GM21367 (cell line): ENCODE measurements at regions not wholly inside any gene's neighbourhood (a gene's known extent, or its start where the extent isn't known, plus 50 kb on each side); places are given as distances from the start of the nearest gene placed in this dataset.
"Not testable (repeated sequence)": the region's sequence is repeated elsewhere in the genome, so short reads cannot be mapped to it uniquely, and the experiment has no call there.

ENCODE experiments used
- ATAC-seq: cut with Tn5 transposase; IDR thresholded peaks from one replicate; pipeline ENCODE4 v1.9.1; 2021; ENCODE audit not compliant: unreplicated experiment

GRCh38 chrY:18078452-18078851 is 52.9 kb downstream of the CDY2A start:
- not testable (repeated sequence) for ATAC-seq

- ATAC-seq, result not testable (repeated sequence)
These were observed 60.3 kb downstream of the CDY2A start for GRCh38 chrY:18085910-18086309.

DNA sequence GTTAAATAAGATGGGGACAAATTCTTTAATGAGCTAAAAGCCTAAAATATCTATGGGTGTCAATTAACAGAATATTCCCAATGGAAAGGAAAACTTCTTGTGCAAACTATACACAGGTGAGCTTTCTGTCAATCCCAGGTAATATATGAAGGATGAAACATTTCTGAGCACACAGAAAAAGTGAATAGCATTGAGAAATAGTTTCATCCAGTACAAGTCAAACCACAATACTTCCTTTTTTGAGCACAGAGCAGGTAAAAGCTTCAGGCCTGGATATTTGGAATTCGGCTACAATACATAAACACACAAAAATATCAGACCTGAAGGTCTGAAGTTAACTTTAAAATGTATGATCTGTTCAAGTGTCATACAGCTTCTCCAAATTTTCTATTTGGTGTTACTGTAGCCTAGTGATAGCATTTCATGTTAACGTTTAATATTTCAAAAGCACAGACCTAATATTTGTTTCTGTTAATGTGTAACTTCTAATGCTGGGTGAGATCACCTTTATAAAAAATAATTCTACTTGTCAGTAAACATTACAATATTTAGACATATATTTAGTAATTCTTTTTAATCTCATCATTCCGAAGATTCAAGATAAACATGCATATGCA is 60.9 kb downstream of the CDY2A start:
- not testable (repeated sequence) for ATAC-seq

GRCh38 chrY:18087943-18088655 is 62.5 kb downstream of the CDY2A start:
- not testable (repeated sequence) for ATAC-seq

GRCh38 chrY:18092952-18093351 is 67.4 kb downstream of the CDY2A start:
- ATAC-seq, result not testable (repeated sequence)

DNA sequence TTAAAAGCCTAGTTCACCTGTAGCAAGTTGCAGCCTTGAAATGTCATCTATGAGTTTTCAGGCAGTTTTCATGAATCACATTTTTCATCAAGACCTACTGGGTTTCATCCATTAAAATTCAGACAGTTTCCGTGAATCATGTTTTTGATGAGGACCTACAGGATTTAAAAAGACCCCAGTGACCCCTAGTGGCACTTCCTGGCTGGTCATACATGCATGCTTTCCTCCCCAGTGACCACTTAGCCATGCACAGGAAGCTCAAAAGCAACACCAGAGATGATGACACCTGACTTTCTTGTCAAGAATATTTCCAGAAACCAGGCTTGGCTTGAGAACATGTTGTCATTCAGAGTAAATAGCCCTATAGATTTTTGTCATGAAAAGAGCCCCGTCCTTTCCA is 80.1 kb downstream of the CDY2A start:
- ATAC-seq, result not testable (repeated sequence)

DNA sequence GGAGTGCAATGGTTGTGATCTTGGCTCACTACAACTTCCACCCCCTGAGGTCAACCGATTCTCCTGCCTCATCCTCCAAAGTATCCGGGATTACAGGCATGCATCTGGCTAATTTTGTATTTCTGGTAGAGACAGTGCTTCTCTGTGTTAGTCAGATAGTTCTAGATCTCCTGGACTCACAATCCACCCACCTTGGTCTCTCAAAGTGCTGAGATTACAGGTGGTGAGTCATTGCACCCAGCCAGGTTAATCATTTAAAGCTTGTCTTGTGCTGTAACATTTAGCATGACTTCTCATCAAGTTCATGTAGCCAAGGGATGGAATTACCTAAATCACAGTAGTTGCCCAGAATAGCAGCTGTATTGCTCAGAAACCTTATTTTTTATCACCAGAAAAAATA is 92.8 kb downstream of the CDY2A start:
- not testable (repeated sequence) for ATAC-seq

- ATAC-seq, result not testable (repeated sequence)
These were observed 112.1 kb downstream of the CDY2A start for GRCh38 chrY:18137718-18138117.

DNA sequence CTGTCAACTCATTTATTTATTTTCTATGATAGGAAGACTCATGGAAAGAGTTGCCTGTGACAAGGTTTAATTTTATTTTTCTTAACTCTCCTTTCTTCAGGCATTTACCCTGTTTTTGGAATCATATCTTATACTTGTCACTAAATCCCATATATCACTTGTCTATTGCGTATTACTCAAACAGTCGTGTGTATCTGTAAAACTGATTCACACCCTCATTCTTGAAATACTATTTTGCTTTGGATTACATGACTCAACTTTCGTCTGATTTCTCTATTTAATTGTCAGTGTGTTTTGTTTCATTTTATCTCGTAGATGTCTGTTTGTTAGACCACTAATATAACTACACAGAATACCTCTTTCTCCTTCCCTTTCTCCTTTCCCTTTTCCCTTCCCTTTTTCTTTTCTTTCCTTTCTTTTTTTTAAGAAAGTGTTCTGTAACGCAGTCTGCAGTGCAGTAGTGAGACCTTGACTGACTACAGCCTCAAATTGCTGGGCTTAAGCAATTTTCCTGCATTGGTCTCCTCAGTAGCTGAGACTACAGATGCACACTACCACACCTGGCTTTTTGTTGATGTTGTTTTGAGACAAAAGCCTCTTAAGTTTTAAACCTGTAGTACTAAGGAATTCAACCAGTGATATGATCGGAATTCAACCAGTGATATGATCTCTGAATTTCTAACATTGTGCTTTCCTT is 113.9 kb downstream of the CDY2A start:
- not testable (repeated sequence) for ATAC-seq

GRCh38 chrY:18146417-18146816 is 120.8 kb downstream of the CDY2A start:
- not testable (repeated sequence) for ATAC-seq

DNA sequence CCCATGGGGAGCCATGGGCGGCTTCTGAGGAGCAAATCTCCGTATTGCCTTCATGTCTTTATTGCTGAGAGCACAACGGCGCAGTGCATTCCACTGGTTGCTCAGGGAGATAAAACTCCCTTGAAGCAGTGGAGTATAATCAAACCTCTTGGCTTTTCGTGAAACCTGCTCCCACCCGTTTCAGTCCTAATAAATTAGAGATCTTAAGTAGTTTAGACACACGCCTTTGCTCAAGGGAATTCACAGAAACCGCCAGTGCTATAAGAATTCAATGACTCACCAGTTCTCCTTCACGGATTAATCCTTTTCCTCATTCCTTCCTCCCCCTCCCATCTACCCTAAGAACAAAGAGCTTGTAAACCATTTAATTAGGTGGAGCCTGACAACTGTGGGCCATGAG is 127.0 kb downstream of the CDY2A start:
- ATAC-seq, result not testable (repeated sequence)

- not testable (repeated sequence) for ATAC-seq
These were observed 140.2 kb downstream of the CDY2A start for GRCh38 chrY:18165738-18166137.

- peak; percentile 57 for ATAC-seq
These were observed 150.5 kb downstream of the CDY2A start for GRCh38 chrY:18176118-18176517.

- ATAC-seq, result not testable (repeated sequence)
These were observed 163.5 kb downstream of the CDY2A start for GRCh38 chrY:18188982-18189683.

GRCh38 chrY:18237580-18237979 is 212.0 kb downstream of the CDY2A start:
- ATAC-seq, result not testable (repeated sequence)

- ATAC-seq, result not testable (repeated sequence)
These were observed 237.0 kb downstream of the CDY2A start for GRCh38 chrY:18262562-18262961.

GRCh38 chrY:18271126-18271525 is 245.5 kb downstream of the CDY2A start:
- ATAC-seq, result not testable (repeated sequence)

DNA sequence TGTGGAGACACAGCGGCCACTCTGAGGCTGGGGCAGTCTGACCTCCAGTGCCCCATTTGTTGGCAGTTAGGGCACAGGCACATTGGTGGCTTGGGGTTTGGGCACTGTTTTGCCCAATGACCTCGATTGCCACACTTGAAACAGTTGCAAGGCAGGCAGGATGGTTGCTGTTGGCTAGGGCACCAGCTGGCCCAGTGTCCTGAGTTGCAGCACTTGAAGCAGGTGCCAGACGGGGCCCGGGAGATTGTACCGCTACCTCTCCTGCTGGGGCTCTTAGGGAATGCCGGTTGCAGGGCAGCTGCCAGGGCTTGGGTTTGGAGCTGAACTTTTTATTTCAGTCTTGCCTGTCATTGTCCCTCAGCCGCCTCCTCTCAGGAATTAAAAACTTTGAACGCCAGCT is 252.2 kb upstream of the HSFY1 start:
- ATAC-seq, result not testable (repeated sequence)

DNA sequence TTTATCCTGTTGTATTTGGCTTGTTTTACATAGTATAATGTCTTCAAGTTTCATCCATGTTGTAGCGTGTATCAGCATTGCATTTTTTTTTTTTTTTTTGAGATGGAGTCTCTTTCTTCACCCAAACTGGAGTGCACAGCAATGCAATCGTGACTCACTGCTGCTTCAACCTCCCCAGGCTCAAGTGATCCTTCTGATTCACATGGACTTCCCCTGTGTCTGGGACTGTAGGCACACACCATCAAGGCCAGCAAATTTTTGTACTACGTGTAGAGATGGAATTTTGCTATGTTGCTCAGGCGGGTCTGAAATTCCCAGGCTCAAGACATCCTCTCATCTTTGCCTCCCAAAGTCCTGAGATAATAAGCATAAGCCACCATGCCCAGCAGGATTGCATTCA is 248.1 kb upstream of the HSFY1 start:
- ATAC-seq, result not testable (repeated sequence)

- not testable (repeated sequence) for ATAC-seq
These were observed 240.2 kb upstream of the HSFY1 start for GRCh38 chrY:18306344-18306743.

- not testable (repeated sequence) for ATAC-seq
These were observed 234.7 kb upstream of the HSFY1 start for GRCh38 chrY:18311853-18312252.
